Ascending aorta (tissue), 2 donors: ENCODE measurements at regions not wholly inside any gene's neighbourhood (a gene's known extent, or its start where the extent isn't known, plus 50 kb on each side); places are given as distances from the start of the nearest gene placed in this dataset.
"Not testable (repeated sequence)": the region's sequence is repeated elsewhere in the genome, so short reads cannot be mapped to it uniquely, and the experiment has no call there.

Source experiments
- DNase-seq, 2 donors: peaks; one replicate each; pipeline ENCODE4 v3.0.0-alpha.2; 2019; ENCODE audit warnings: low spot score in 2 of 2
- H3K27ac ChIP-seq, 2 donors: fragments of 200-600 bp; sonication (generic); one replicate each; pipeline ENCODE4 v1.5.1; 2016 to 2017; ENCODE audit warnings: mild to moderate bottlenecking in 1 of 2
- H3K27me3 ChIP-seq: fragments of 200-600 bp; sonication (generic); one replicate; pipeline ENCODE4 v1.5.1; 2017
- H3K36me3 ChIP-seq, 2 donors: fragments of 200-600 bp; sonication (generic); one replicate each; pipeline ENCODE4 v1.5.1; 2016
- H3K4me1 ChIP-seq, 2 donors: fragments of 200-600 bp; sonication (generic); one replicate each; pipeline ENCODE4 v1.5.1; 2016 to 2017; ENCODE audit warnings: mild to moderate bottlenecking in 1 of 2
- H3K4me3 ChIP-seq, 2 donors: fragments of 200-600 bp; sonication (generic); one replicate each; pipeline ENCODE4 v1.5.1; 2016 to 2017; ENCODE audit warnings: mild to moderate bottlenecking in 1 of 2
- H3K9me3 ChIP-seq, 2 donors: fragments of 200-600 bp; sonication (generic); one replicate each; pipeline ENCODE4 v1.5.1; 2016
- CTCF ChIP-seq, 3 experiments: fragments of 200-600 bp in 2 of 3; fragments of 450-650 bp in 1 of 3; sonication (generic) in 2 of 3; IDR thresholded peaks; one replicate each; pipeline ENCODE4 v1.5.1; 2016 to 2019; ENCODE audit warnings: antibody characterized with exemption in 3 of 3, mild to moderate bottlenecking in 1 of 3, moderate library complexity in 1 of 3
- intact Hi-C: fragments of 100-400 bp; cut with DNase I; formaldehyde crosslinking; loops from one replicate; pipeline ENCODE4 v1.15.1; 2023

- no peaks in the 10 kb centered on the region for H3K9me3 ChIP-seq
- intact Hi-C loops = no loop called here
Observed at GRCh38 chr13:79989217-79989661, 351.7 kb downstream of the SPRY2 start.

GRCh38 chr13:79988573-79988972, 352.4 kb downstream of the SPRY2 start:
- Histone ChIP-seq H3K4me1 (no peaks in the 10 kb centered on the region), H3K9me3 (no peaks in the 10 kb centered on the region), H3K27me3 (no peaks in the 10 kb centered on the region), H3K36me3 (no peaks in the 10 kb centered on the region), H3K4me3 (no peak overlapping the region), H3K27ac (no peak overlapping the region)
- TF ChIP-seq CTCF (IDR thresholded peaks at IDR 0.05) = no peak
- DNase-seq = no peak
- intact Hi-C loops = no loop called here

More at GRCh38 chr13:79989217-79989661, 351.7 kb downstream of the SPRY2 start:
- Histone ChIP-seq H3K36me3 (no peaks in the 10 kb centered on the region), H3K4me1 (no peaks in the 10 kb centered on the region), H3K27ac (no peak overlapping the region), H3K27me3 (no peaks in the 10 kb centered on the region), H3K4me3 (no peak overlapping the region)
- no peak for DNase-seq
- no peak for TF ChIP-seq CTCF (IDR thresholded peaks at IDR 0.05)

GRCh38 chr13:79987761-79988160, 353.2 kb downstream of the SPRY2 start:
- Histone ChIP-seq H3K9me3 (no peaks in the 10 kb centered on the region), H3K36me3 (no peaks in the 10 kb centered on the region), H3K27me3 (no peaks in the 10 kb centered on the region), H3K27ac (no peak overlapping the region), H3K4me3 (no peak overlapping the region), H3K4me1 (no peaks in the 10 kb centered on the region)
- no peak for TF ChIP-seq CTCF (IDR thresholded peaks at IDR 0.05)
- no peak for DNase-seq
- intact Hi-C loops = no loop called here

GRCh38 chr13:79987323-79987722, 353.6 kb downstream of the SPRY2 start:
- no peak for TF ChIP-seq CTCF (IDR thresholded peaks at IDR 0.05)
- no peak overlapping the region for H3K4me3 ChIP-seq
- no peaks in the 10 kb centered on the region for H3K9me3 ChIP-seq
- H3K36me3 ChIP-seq = no peaks in the 10 kb centered on the region
- DNase-seq = no peak
- H3K27ac ChIP-seq = no peak overlapping the region
- no peaks in the 10 kb centered on the region for H3K27me3 ChIP-seq
- no peaks in the 10 kb centered on the region for H3K4me1 ChIP-seq
- intact Hi-C loops = no loop called here

GRCh38 chr13:79986890-79987289, 354.0 kb downstream of the SPRY2 start:
- no peak for DNase-seq

GRCh38 chr13:79974935-79975650, 365.8 kb downstream of the SPRY2 start:
- H3K4me1 ChIP-seq, intact Hi-C loops, H3K36me3 ChIP-seq, DNase-seq, H3K4me3 ChIP-seq, H3K27me3 ChIP-seq, H3K27ac ChIP-seq: not testable (repeated sequence)
- H3K9me3 ChIP-seq = peaks cover 0 to 21% of the 10 kb centered on the region in 2 donors

More at GRCh38 chr13:79986890-79987289, 354.0 kb downstream of the SPRY2 start:
- Histone ChIP-seq H3K27me3 (no peaks in the 10 kb centered on the region), H3K4me3 (no peak overlapping the region), H3K9me3 (no peaks in the 10 kb centered on the region), H3K4me1 (no peaks in the 10 kb centered on the region), H3K36me3 (no peaks in the 10 kb centered on the region), H3K27ac (no peak overlapping the region)
- intact Hi-C loops = no loop called here
- no peak for TF ChIP-seq CTCF (IDR thresholded peaks at IDR 0.05)
